ENCODE measurements at regions not wholly inside any gene's neighbourhood (a gene's known extent, or its start where the extent isn't known, plus 50 kb on each side); places are given as distances from the start of the nearest gene placed in this dataset.

- Histone ChIP-seq H3K9me3 (ENCODE audit: control insufficient read depth, insufficient read depth, low read length) (no peaks in the 10 kb centered on the region), H3K36me3 (ENCODE audit: control insufficient read depth, insufficient read depth, low read length) (no peaks in the 10 kb centered on the region), H3K9ac (ENCODE audit: low read depth, low read length) (no peak overlapping the region), H3K4me1 (ENCODE audit: control insufficient read depth, insufficient read depth, low read length) (no peaks in the 10 kb centered on the region), H3K4me3 (ENCODE audit: low read depth, low read length) (no peak overlapping the region), H3K27me3 (ENCODE audit: control insufficient read depth, insufficient read depth, low read length) (no peaks in the 10 kb centered on the region)
Measured at GRCh38 chr14:100982762-100983161, 79.2 kb upstream of the RTL1 start.

GRCh38 chr14:100983710-100984109 lies 80.2 kb upstream of the RTL1 start:
- no peaks in the 10 kb centered on the region for H3K4me1 ChIP-seq (ENCODE audit: control insufficient read depth, insufficient read depth, low read length)
- no peaks in the 10 kb centered on the region for H3K36me3 ChIP-seq (ENCODE audit: control insufficient read depth, insufficient read depth, low read length)
- H3K9me3 ChIP-seq (ENCODE audit: control insufficient read depth, insufficient read depth, low read length) = no peaks in the 10 kb centered on the region
- H3K4me3 ChIP-seq (ENCODE audit: low read depth, low read length) = no peak overlapping the region
- no peak overlapping the region for H3K9ac ChIP-seq (ENCODE audit: low read depth, low read length)
- no peaks in the 10 kb centered on the region for H3K27me3 ChIP-seq (ENCODE audit: control insufficient read depth, insufficient read depth, low read length)

GRCh38 chr14:100988011-100988410 lies 84.5 kb upstream of the RTL1 start:
- H3K36me3 ChIP-seq (ENCODE audit: control insufficient read depth, insufficient read depth, low read length) = no peaks in the 10 kb centered on the region
- no peak overlapping the region for H3K9ac ChIP-seq (ENCODE audit: low read depth, low read length)
- H3K9me3 ChIP-seq (ENCODE audit: control insufficient read depth, insufficient read depth, low read length) = no peaks in the 10 kb centered on the region
- no peak overlapping the region for H3K4me3 ChIP-seq (ENCODE audit: low read depth, low read length)
- no peaks in the 10 kb centered on the region for H3K27me3 ChIP-seq (ENCODE audit: control insufficient read depth, insufficient read depth, low read length)
- no peaks in the 10 kb centered on the region for H3K4me1 ChIP-seq (ENCODE audit: control insufficient read depth, insufficient read depth, low read length)

GRCh38 chr14:100988411-100988900 lies 84.9 kb upstream of the RTL1 start:
- no peak overlapping the region for H3K4me3 ChIP-seq (ENCODE audit: low read depth, low read length)
- H3K4me1 ChIP-seq (ENCODE audit: control insufficient read depth, insufficient read depth, low read length) = no peaks in the 10 kb centered on the region
- no peak overlapping the region for H3K9ac ChIP-seq (ENCODE audit: low read depth, low read length)
- no peaks in the 10 kb centered on the region for H3K27me3 ChIP-seq (ENCODE audit: control insufficient read depth, insufficient read depth, low read length)
- no peaks in the 10 kb centered on the region for H3K36me3 ChIP-seq (ENCODE audit: control insufficient read depth, insufficient read depth, low read length)
- H3K9me3 ChIP-seq (ENCODE audit: control insufficient read depth, insufficient read depth, low read length) = no peaks in the 10 kb centered on the region

- H3K9ac ChIP-seq (ENCODE audit: low read depth, low read length) = no peak overlapping the region
- H3K9me3 ChIP-seq (ENCODE audit: control insufficient read depth, insufficient read depth, low read length) = no peaks in the 10 kb centered on the region
- H3K4me1 ChIP-seq (ENCODE audit: control insufficient read depth, insufficient read depth, low read length) = no peaks in the 10 kb centered on the region
- no peak overlapping the region for H3K4me3 ChIP-seq (ENCODE audit: low read depth, low read length)
- no peaks in the 10 kb centered on the region for H3K27me3 ChIP-seq (ENCODE audit: control insufficient read depth, insufficient read depth, low read length)
- H3K36me3 ChIP-seq (ENCODE audit: control insufficient read depth, insufficient read depth, low read length) = no peaks in the 10 kb centered on the region
Measured at GRCh38 chr14:100988956-100989355, 85.4 kb upstream of the RTL1 start.

GRCh38 chr14:100989924-100990323 lies 86.4 kb upstream of the RTL1 start:
- Histone ChIP-seq H3K27me3 (ENCODE audit: control insufficient read depth, insufficient read depth, low read length) (no peaks in the 10 kb centered on the region), H3K9me3 (ENCODE audit: control insufficient read depth, insufficient read depth, low read length) (no peaks in the 10 kb centered on the region), H3K4me1 (ENCODE audit: control insufficient read depth, insufficient read depth, low read length) (no peaks in the 10 kb centered on the region), H3K4me3 (ENCODE audit: low read depth, low read length) (no peak overlapping the region), H3K36me3 (ENCODE audit: control insufficient read depth, insufficient read depth, low read length) (no peaks in the 10 kb centered on the region), H3K9ac (ENCODE audit: low read depth, low read length) (no peak overlapping the region)

GRCh38 chr14:100994082-100994481 lies 90.6 kb upstream of the RTL1 start:
- no peaks in the 10 kb centered on the region for H3K4me1 ChIP-seq (ENCODE audit: control insufficient read depth, insufficient read depth, low read length)
- H3K27me3 ChIP-seq (ENCODE audit: control insufficient read depth, insufficient read depth, low read length) = no peaks in the 10 kb centered on the region
- no peak overlapping the region for H3K9ac ChIP-seq (ENCODE audit: low read depth, low read length)
- H3K9me3 ChIP-seq (ENCODE audit: control insufficient read depth, insufficient read depth, low read length) = no peaks in the 10 kb centered on the region
- H3K36me3 ChIP-seq (ENCODE audit: control insufficient read depth, insufficient read depth, low read length) = no peaks in the 10 kb centered on the region
- no peak overlapping the region for H3K4me3 ChIP-seq (ENCODE audit: low read depth, low read length)

GRCh38 chr14:100994756-100995330 lies 91.3 kb upstream of the RTL1 start:
- no peak overlapping the region for H3K9ac ChIP-seq (ENCODE audit: low read depth, low read length)
- H3K36me3 ChIP-seq (ENCODE audit: control insufficient read depth, insufficient read depth, low read length) = no peaks in the 10 kb centered on the region
- H3K4me1 ChIP-seq (ENCODE audit: control insufficient read depth, insufficient read depth, low read length) = no peaks in the 10 kb centered on the region

GRCh38 chr14:101000711-101001250 lies 97.3 kb upstream of the RTL1 start:
- H3K9me3 ChIP-seq (ENCODE audit: control insufficient read depth, insufficient read depth, low read length) = no peaks in the 10 kb centered on the region

More at GRCh38 chr14:100994756-100995330, 91.3 kb upstream of the RTL1 start:
- Histone ChIP-seq H3K27me3 (ENCODE audit: control insufficient read depth, insufficient read depth, low read length) (no peaks in the 10 kb centered on the region), H3K9me3 (ENCODE audit: control insufficient read depth, insufficient read depth, low read length) (no peaks in the 10 kb centered on the region), H3K4me3 (ENCODE audit: low read depth, low read length) (no peak overlapping the region)

GRCh38 chr14:101001311-101002069 lies 98.0 kb upstream of the RTL1 start:
- H3K27me3 ChIP-seq (ENCODE audit: control insufficient read depth, insufficient read depth, low read length) = no peaks in the 10 kb centered on the region
- peaks cover 2% of the 10 kb centered on the region for H3K36me3 ChIP-seq (ENCODE audit: control insufficient read depth, insufficient read depth, low read length)
- no peaks in the 10 kb centered on the region for H3K4me1 ChIP-seq (ENCODE audit: control insufficient read depth, insufficient read depth, low read length)
- no peak overlapping the region for H3K4me3 ChIP-seq (ENCODE audit: low read depth, low read length)
- H3K9ac ChIP-seq (ENCODE audit: low read depth, low read length) = no peak overlapping the region
- H3K9me3 ChIP-seq (ENCODE audit: control insufficient read depth, insufficient read depth, low read length) = no peaks in the 10 kb centered on the region

More at GRCh38 chr14:101000711-101001250, 97.3 kb upstream of the RTL1 start:
- no peak overlapping the region for H3K4me3 ChIP-seq (ENCODE audit: low read depth, low read length)
- H3K27me3 ChIP-seq (ENCODE audit: control insufficient read depth, insufficient read depth, low read length) = no peaks in the 10 kb centered on the region
- H3K4me1 ChIP-seq (ENCODE audit: control insufficient read depth, insufficient read depth, low read length) = no peaks in the 10 kb centered on the region
- no peak overlapping the region for H3K9ac ChIP-seq (ENCODE audit: low read depth, low read length)
- H3K36me3 ChIP-seq (ENCODE audit: control insufficient read depth, insufficient read depth, low read length) = peaks cover 2% of the 10 kb centered on the region

- H3K36me3 ChIP-seq (ENCODE audit: control insufficient read depth, insufficient read depth, low read length) = peaks cover 2% of the 10 kb centered on the region
- no peak overlapping the region for H3K9ac ChIP-seq (ENCODE audit: low read depth, low read length)
- H3K9me3 ChIP-seq (ENCODE audit: control insufficient read depth, insufficient read depth, low read length) = no peaks in the 10 kb centered on the region
- no peaks in the 10 kb centered on the region for H3K27me3 ChIP-seq (ENCODE audit: control insufficient read depth, insufficient read depth, low read length)
- no peaks in the 10 kb centered on the region for H3K4me1 ChIP-seq (ENCODE audit: control insufficient read depth, insufficient read depth, low read length)
- no peak overlapping the region for H3K4me3 ChIP-seq (ENCODE audit: low read depth, low read length)
Measured at GRCh38 chr14:101002738-101003137, 99.2 kb upstream of the RTL1 start.

- H3K27me3 ChIP-seq (ENCODE audit: control insufficient read depth, insufficient read depth, low read length) = no peaks in the 10 kb centered on the region
- peaks cover 2% of the 10 kb centered on the region for H3K36me3 ChIP-seq (ENCODE audit: control insufficient read depth, insufficient read depth, low read length)
- H3K4me3 ChIP-seq (ENCODE audit: low read depth, low read length) = no peak overlapping the region
- H3K9ac ChIP-seq (ENCODE audit: low read depth, low read length) = no peak overlapping the region
- no peaks in the 10 kb centered on the region for H3K4me1 ChIP-seq (ENCODE audit: control insufficient read depth, insufficient read depth, low read length)
- H3K9me3 ChIP-seq (ENCODE audit: control insufficient read depth, insufficient read depth, low read length) = no peaks in the 10 kb centered on the region
Measured at GRCh38 chr14:101004176-101004575, 100.7 kb upstream of the RTL1 start.

Data from iPS-15b (cell line).